ENCODE measurements at regions not wholly inside any gene's neighbourhood (a gene's known extent, or its start where the extent isn't known, plus 50 kb on each side); places are given as distances from the start of the nearest gene placed in this dataset.
A peak's percentile ranks its signal among the peaks of the same experiment; 100 is the strongest.

DNA sequence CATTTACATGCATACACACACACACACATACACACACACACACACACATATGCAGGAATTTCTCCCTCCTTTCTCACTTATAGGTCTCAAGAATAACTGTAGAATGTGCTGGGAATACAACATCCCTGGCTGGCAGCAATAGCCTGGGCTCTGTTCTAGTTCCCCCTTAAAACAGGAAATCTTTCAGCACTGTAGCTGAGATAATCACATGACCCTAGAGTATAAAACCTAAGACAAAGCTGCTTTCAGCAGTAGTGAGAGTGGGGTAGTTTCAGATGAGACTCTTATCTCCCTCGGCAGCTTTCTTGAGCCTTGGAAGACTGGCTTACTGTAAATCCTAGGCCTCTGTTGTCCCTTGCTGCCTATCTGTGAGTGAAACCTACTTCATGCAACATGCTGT lies 137.4 kb upstream of the AKR1E2 start:
- DNase-seq (ENCODE audit: low read depth) = no peak

DNA sequence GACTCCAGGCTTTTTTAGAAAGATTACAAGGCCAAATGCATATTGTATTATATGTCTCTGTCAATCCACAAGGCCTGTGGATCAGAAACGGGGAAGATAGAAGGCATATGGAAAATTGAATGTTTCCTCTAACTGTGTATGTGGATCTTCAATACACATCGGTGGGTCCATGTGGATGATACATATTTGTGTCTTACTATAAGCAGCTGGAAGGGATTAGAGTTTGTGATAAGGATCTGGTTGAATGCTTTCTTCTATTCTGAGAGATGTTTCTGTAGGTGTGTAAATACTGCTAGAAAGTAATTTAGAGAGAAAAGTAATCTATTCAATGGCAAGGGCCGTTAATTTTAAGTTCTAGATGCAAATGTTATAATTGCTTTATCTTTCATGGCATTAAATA lies 137.8 kb upstream of the AKR1E2 start:
- DNase-seq (ENCODE audit: low read depth) = no peak

DNA sequence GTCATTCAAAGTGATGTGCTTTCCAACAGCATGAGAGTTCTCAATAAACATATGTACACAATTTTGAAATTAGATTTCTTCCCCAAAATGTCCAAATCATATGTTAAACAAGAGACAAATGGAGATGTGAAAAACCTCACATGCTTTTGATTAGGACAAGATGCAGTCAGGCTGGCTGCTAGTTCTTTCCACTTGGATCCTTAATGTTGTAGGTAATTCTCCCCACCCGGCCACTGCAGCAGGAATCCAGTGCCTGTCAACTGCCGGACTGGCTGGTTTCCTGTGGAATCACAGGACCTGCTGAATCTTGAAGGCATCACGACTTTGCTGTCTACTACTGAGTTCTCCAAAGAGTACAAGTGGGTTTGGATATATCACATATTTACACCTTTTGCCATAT lies 138.6 kb upstream of the AKR1E2 start:
- DNase-seq (ENCODE audit: low read depth) = no peak

DNA sequence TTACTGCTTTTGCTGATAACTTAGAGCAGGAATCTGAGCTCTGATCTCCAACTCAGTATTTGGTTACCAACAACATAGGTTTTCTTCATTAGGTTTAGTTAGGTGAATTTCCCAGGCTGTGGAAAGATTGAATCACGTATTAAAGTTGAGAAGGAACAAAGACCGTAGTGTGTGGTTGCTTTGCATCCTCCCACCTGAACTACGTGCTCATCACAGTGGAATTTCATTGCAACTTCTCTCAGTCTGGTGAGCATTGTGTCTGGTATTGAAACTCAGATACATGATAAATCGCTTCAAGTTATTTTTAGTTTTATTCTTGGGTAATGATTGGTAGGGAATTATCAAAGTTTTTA lies 139.4 kb upstream of the AKR1E2 start:
- peak; percentile 52 for DNase-seq (ENCODE audit: low read depth)

DNA sequence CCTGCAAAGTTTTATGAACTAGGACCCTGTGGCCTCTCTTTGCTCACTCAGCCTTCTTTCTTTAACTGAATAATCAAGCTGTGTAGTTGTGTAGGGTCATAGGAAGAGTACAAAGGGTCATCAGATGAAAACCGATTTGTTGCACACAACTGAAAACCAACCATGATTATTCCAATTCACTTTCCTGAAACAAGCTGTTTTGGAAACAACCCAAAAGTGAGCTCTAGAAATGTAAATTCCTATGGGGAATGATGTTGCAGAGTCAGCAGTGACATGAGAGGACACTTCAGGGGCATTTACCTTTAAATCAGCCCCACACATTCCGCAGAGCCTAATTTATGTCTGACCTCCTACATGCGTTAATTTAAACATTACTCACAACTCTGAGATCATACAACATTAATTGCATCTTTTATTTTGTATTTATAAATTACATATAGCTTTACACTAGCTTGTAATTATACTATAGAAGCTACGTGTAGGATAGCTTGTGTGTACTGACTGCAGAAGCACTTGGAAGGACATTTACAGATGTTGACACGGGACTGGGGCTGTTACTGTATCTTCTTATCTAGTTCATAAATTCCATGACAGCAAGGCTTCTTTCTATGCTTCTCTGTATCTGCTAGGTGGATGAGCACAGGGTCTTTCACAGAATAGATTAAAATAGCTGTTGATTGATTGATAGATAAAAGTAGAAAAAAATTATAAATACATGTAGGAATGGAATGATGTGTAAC lies 139.9 kb upstream of the AKR1E2 start:
- DNase-seq (ENCODE audit: low read depth) = no peak

DNA sequence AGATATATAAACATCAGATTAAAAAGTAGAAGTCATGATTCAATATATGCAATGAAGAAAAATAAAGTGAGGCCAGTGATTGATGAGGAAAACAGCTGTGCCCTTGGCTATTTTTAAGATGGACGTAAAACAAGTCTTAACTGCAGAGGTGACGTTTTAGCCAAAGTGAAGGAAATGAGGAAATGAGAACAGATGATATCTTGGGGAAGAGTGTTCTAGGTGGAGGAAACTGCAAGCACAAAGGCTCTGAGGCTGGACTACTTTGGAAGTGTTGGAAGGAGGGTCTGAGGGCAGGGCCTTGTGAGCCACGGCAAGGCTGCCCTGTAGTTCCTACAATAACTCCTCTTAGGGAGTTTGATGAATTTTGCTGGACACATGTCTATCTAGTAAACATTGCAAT lies 140.5 kb upstream of the AKR1E2 start:
- no peak for DNase-seq (ENCODE audit: low read depth)

DNA sequence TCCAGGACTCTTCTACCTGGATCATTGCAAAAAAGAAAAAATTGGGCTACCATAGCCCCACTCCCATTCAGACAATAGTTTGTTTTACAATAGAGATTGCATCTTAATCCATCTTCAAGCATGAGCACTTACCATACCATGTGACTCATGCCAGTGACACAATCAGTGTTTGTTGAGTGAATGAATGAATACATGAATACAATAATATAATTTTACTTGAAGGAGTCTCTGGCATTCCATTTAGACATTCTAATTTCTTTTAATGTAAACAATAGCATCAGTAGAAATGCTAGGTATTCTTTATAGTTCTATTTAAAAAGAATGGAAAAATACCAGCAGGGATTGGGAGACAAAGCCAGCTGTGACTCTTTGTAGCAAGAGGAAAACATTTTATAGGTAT lies 141.6 kb upstream of the AKR1E2 start:
- DNase-seq (ENCODE audit: low read depth) = peak; percentile 66

DNA sequence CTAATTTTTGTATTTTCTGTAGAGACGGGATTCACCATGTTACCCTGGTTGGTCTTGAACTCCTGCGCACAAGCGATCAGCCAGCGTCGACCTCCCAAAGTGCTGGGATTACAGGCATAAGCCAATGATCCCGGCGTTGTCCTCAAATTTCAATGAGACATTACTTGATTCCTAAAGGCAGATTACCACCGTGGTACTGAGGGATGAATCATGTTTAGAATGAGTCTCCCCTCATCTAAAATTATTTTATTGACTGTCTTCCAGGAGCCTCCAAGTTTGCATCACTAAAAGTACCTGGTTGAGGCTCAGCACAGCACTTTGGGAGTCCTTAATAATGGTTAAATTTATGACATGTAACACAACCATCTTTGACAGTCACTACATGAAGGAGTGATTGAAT lies 142.2 kb upstream of the AKR1E2 start:
- DNase-seq (ENCODE audit: low read depth) = no peak

DNA sequence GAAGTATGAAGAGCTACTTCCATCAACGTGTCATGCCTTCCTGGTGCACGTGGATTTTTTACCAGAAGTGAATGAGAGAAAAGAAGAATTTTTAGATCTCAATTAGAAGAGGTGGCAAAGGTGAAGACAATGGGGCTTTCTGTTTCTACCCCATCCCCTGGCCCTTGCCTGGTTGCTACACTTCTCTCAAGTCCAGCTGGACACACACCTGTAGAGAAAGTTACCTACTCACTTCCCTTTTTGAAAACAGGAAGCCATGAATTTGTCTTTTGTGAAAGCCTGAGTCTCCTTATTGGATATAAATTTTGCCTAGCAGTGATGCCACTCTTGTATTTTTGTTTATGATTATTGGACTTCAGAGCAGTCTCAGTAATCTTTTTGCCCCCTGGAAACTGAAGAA lies 142.9 kb upstream of the AKR1E2 start:
- no peak for DNase-seq (ENCODE audit: low read depth)

DNA sequence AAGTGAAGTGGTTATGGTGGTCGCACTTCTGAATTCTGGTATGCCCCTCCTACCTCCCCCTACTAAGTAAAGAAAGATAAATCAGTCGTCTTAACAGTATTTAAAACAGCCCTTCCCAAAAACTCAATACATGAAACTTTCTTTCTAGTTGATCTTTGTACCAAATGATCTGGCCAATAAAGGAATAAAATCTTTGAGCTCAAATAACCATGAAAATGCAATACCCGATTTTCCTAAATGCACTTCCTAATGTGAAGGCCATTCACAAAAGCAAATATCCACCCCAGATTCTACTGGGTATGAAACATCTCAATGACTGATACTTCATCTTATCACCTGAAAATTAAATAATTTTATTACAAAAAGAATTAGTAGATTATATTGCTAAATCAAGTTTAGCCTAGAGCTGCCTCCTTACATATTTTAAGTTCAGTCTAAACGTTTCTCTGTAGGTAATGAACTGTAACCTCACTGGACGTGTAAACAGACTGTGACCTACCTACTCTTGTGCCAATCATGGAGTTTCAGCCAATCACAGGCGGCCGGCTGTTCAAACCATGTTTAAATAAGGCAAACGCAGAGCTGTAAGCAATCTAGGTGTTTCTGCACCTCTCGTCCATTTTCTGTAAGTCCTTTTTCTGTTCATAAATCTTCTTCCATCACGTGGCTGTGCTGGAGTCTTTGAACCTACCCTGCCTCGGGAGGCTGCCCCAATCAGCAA lies 146.9 kb upstream of the AKR1E2 start:
- DNase-seq (ENCODE audit: low read depth) = no peak

DNA sequence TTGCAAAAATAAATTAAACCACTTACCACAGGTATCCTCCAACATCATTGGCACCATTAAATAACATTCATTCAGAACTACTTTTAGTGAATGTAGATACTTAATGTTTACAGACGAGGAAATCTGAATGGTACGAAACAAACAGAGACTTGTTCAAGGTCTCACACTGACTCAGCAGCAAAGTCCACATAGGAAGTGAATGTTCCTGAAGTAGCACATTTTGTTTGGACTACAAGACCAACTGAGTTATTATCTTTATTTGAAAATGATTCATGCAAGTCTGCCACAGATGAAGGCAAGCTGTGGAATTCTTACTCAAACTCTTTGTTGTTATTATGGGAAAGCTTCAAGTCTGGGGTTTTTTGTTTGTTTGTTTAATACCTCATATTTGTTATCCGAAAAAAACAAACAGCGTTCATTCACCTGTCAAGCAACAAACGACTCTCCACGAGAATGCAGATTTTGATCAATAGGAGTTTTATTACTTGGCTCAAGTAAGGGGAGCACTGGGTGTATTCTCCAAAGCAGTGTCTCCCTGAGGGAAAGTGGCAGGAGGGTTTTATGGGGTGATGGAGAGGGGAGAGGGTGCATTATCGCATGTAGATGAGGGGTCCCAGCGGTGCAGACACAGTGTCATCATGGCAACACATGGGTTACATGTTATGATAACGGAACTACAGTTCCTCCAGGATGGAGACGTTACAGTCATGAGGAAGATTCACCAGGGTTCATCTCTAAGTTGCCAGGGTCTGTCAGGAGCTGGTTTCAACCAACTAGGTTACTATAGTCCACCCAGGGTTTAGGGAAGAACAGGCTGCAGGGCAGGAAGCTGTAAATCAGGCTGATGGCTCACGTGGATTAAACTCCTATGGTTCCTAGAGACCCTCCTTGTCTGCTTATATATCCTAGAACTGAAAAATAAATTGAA lies 147.7 kb upstream of the AKR1E2 start:
- peak; percentile 83 for DNase-seq (ENCODE audit: low read depth)

DNA sequence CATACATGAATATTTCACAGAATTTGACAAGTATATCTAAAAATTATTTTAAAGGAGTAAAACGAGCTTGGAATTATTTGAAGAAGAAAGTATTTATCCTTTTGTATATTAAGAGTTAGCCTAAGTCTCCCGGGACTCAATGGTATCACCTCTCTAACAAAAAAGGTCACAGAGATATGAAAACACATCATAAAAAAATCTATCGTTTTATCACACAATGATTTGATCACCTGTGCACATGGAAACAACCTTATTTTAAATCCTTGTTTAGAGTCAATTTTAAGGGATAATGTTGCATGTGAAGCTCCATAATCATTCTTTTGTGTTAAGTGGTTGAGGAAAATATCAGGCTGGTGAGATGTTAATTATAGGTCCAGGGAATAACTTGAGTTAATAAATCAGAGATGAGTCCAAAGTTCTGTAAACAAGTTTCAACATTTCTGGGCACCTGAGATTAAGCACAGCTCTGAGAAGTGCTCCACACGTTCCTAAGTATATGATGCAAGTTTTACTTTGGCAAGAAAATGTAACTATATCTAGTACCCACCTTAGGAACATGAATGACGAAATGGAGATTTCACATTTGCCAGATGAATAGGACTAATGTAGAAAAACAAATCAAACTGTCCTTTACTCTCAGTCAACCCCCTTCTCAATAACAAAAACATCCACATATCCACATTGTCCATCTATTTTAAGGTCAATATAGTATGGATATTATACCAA lies 148.5 kb upstream of the AKR1E2 start:
- no peak for DNase-seq (ENCODE audit: low read depth)

DNA sequence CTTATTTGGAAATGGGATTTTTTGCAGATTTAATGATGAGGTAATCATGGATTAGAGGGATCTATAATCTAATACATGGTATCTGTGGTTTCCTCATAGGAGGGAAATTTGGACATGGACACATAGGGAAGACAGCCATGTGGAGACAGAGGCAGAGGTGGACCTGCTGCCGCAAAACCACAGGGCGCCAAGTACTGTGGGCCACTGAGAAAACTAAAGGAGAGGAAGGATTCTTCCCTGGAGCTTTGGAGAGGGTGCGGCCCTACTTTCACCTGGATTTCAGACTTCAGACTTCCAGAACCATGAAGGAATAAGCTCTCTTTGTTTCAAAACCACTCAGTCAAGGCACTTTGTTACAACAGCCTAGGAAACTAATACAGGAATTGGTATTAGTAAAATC lies 149.4 kb upstream of the AKR1E2 start:
- DNase-seq (ENCODE audit: low read depth) = no peak

DNA sequence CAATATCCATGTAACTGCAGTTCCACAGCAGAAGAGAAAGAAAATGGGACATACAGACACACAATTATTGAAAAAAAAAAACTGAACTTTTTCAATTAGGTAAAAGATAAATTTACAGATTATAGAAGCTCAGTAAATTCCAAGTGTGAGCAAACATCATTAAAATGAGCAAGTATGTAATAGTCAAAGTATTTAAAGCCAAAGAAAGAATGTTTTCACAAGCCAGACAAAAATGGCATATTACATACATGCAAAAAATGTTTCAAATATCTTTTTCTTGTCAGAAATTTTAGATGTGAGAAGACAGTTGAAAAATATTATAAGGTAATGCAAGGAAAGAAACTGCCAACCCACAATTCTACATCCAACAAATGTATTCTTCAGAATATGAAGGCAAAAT lies 150.2 kb upstream of the AKR1E2 start:
- DNase-seq (ENCODE audit: low read depth) = peak; percentile 33

DNA sequence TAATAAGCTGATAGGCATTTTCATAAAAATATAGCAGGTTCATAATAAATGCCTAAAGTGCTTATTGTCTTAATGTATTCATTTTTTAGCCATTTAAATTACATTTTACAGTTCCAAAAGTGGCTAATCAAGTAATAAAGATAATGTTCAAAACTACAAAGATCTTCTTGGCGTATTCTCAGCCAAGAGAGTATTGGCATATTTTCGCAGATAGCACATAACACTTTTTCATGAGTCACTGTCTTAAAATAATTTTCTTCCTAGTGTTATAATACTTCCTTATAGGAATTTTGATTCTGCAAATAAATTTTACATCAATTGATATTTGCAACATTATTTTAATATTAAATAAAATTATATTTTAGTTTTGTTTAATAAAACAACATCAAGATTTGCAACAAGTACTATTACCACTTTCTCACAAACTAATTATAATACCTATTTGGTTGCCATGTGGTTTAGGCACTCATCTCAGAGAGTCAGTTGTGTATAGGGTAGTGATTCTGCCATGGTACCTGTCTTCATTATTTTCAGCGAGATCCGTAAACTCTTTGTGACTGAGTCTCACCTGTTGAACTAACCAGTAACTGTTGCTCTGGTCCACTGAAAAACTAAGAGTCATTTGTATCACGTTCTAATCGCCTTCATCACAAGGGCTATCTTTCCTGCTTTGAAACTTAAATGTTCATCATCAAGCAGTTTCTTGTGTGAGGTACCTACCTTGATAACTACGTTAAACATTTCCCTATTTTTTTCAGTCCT lies 152.5 kb upstream of the AKR1E2 start:
- no peak for DNase-seq (ENCODE audit: low read depth)

DNA sequence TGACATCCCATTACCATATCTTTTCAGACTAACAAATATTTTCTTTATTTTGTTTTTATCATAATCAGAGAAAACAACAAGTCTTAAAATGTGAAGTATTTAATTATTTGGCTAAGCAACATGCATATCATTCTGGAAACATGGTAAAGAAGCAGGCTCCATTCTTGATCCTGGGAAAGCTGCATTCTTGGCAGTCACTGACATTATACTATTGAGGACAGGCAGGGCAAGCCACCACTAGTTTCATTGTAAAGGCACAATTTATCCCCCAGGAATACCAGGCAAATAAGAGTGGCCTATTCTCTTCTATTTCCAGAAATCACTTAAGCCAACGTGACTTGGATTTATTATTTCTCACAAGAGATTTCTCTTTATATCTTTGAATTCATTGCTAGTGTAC lies 153.8 kb upstream of the AKR1E2 start:
- DNase-seq (ENCODE audit: low read depth) = peak; percentile 32

DNA sequence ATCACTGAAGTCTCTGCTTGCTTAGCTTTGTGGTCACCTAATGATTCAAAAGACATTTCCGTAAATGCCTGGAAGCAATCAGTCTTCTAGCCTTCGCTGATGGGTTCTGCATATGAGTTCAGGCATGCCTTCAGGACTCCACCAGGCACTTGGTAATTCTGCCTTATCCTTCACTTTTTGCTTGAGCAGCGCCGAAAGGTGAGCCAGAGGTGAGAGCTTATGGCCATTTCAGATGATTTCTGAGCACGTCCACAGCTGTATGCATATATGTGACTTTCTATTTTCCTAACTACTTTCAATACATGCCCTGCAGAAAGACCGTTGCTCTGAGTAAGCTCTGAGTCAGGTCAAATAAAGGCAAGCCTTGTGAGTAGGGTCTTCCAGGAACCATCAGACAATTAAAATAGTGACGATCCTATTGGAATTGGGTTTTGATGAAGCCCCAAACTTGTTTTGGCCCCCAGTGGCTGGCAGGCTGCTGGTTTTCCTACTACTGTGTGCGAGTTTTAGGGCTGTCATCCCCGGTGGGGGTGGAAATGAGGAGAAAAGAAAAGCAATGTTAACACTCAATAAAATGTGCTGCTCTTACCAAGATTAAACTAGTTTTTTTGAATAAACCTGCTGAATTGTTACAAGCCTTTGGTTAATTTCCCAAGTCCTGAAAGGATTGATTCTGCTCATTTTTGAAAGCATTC lies 154.4 kb upstream of the AKR1E2 start:
- DNase-seq (ENCODE audit: low read depth) = peak; percentile 61

DNA sequence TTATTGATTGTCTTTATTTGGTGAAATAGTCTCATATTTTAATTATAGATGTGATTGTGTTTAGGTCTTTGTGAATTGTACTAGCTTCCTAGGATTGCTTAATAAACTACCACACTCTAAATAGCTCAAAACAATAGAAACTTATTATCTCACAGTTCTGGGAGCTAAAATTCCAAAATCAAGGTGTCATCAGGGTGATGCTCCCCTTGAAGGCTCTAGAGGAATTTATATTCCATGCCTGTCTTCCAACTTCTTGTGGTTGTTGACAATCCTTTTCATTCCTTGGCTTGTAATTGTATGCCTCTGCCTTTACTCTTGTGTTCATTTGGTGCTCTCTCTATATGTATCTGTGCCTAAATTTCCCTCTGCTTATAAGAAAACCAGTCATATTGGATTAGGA lies 155.3 kb upstream of the AKR1E2 start:
- DNase-seq (ENCODE audit: low read depth) = peak; percentile 77

DNA sequence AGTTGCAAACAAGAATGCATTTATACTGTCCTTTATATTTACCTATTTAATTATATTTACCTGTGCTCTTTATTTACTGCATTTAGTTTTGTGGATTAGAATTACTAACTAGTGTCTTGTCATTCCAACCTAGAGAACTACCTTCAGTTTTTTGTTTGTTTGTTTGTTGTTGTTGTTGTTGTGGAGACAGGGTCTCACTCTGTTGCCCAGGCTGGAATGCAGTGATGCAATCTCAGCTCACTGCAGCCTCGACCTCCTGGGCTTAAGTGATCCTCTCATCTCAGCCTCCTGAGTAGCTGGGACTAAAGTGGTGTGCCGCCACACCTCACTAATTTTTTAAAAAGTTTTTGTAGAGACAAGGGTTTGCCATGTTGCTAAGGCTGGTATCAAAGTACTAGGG lies 156.4 kb upstream of the AKR1E2 start:
- DNase-seq (ENCODE audit: low read depth) = no peak

DNA sequence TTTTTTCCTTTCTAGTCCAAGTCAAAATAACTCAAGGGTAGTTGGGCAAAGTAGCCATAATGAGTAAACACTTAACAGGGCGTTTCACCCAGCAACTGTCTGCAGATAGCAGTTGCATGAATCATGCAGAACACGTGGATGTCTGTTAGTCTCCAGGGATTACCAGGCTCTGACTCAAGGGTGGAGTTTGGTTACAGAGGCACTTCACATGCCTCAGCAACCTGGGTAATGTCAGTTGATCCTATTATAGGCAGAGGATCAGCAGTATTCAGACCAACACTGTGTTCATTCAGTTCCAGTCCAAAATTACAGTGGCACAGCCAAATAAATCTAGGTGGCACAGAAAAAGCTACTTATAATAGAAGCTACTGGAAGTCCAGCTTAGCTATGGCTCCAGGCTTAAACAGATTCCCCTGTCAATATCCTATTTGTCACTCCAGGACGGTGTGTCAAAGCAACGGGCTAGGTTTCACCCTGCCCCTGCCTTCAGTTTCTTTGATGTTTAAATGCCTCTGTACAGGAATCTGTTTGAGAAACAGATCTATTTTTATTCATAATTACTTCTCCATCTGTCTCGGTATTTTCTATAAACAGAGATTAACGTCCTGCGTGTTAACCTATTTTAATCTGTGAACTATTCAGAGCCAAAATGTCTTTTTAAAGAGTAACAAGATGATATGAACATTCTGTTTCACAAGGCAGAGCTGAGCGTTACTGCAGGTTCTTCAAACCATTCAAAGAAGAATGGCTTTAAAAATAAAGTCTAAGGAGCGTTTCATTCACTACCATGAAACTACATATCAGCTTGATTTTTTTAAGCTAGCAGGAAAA lies 162.6 kb upstream of the AKR1E2 start:
- peak; percentile 98 for DNase-seq (ENCODE audit: low read depth)

All from EH (cell line).